Ramos (cell line): ENCODE measurements at regions not wholly inside any gene's neighbourhood (a gene's known extent, or its start where the extent isn't known, plus 50 kb on each side); places are given as distances from the start of the nearest gene placed in this dataset.

Source experiments
- in situ Hi-C: fragments of 300-500 bp; cut with MboI; formaldehyde crosslinking; loops from one replicate; pipeline ENCODE4 v1.14.3; 2022; ENCODE audit warnings: low sequenced_read_pairs; ENCODE audit not compliant: unreplicated experiment

- in situ Hi-C loops, result no loop called here
Measured at GRCh38 chr11:95496901-95497300, 265.9 kb upstream of the SESN3 start.

GRCh38 chr11:95495706-95496105 is 264.7 kb upstream of the SESN3 start:
- in situ Hi-C loops, result no loop called here

- in situ Hi-C loops, result no loop called here
Measured at GRCh38 chr11:95494856-95495255, 263.9 kb upstream of the SESN3 start.

GRCh38 chr11:95494167-95494566 is 263.2 kb upstream of the SESN3 start:
- in situ Hi-C loops, result no loop called here

- in situ Hi-C loops, result no loop called here
Measured at GRCh38 chr11:95490625-95491024, 259.6 kb upstream of the SESN3 start.

- in situ Hi-C loops, result no loop called here
Measured at GRCh38 chr11:95487938-95488337, 256.9 kb upstream of the SESN3 start.

- in situ Hi-C loops, result no loop called here
Measured at GRCh38 chr11:95487391-95487790, 256.4 kb upstream of the SESN3 start.

GRCh38 chr11:95486979-95487378 is 256.0 kb upstream of the SESN3 start:
- in situ Hi-C loops, result no loop called here

GRCh38 chr11:95486466-95486865 is 255.5 kb upstream of the SESN3 start:
- in situ Hi-C loops, result no loop called here

GRCh38 chr11:95485115-95485900 is 254.3 kb upstream of the SESN3 start:
- in situ Hi-C loops, result no loop called here

GRCh38 chr11:95483339-95483738 is 252.3 kb upstream of the SESN3 start:
- in situ Hi-C loops, result no loop called here

GRCh38 chr11:95478003-95478402 is 247.0 kb upstream of the SESN3 start:
- in situ Hi-C loops, result no loop called here

- in situ Hi-C loops, result no loop called here
Measured at GRCh38 chr11:95469258-95469657, 238.3 kb upstream of the SESN3 start.

- in situ Hi-C loops, result no loop called here
Measured at GRCh38 chr11:95466416-95466815, 235.4 kb upstream of the SESN3 start.

- in situ Hi-C loops, result no loop called here
Measured at GRCh38 chr11:95465887-95466286, 234.9 kb upstream of the SESN3 start.

GRCh38 chr11:95461858-95462257 is 230.9 kb upstream of the SESN3 start:
- in situ Hi-C loops, result no loop called here

- in situ Hi-C loops, result no loop called here
Measured at GRCh38 chr11:95461348-95461747, 230.3 kb upstream of the SESN3 start.

GRCh38 chr11:95459291-95460042 is 228.5 kb upstream of the SESN3 start:
- in situ Hi-C loops, result no loop called here

GRCh38 chr11:95456714-95457491 is 225.9 kb upstream of the SESN3 start:
- in situ Hi-C loops, result no loop called here

GRCh38 chr11:95455228-95455970 is 224.4 kb upstream of the SESN3 start:
- in situ Hi-C loops, result no loop called here
